Mammary epithelial cell (primary cell): ENCODE measurements at regions not wholly inside any gene's neighbourhood (a gene's known extent, or its start where the extent isn't known, plus 50 kb on each side); places are given as distances from the start of the nearest gene placed in this dataset.

Experiments used
- CTCF ChIP-seq, 2 donors: IDR thresholded peaks in 1 of 2; conservative IDR thresholded peaks in 1 of 2; 2 replicates each; pipeline ENCODE4 v1.5.1; 2011 to 2012; ENCODE audit warnings: inconsistent platforms in 2 of 2, low read length in 2 of 2, mild to moderate bottlenecking in 2 of 2, control low read depth in 1 of 2, low read depth in 1 of 2; ENCODE audit not compliant: insufficient read depth in 1 of 2; ENCODE audit errors: extremely low read depth in 1 of 2
- EZH2 ChIP-seq: IDR thresholded peaks from 2 replicates; pipeline ENCODE4 v1.6.1; 2012; ENCODE audit warnings: low read length, inconsistent platforms, borderline replicate concordance

- no peak for TF ChIP-seq EZH2
- TF ChIP-seq CTCF (conservative IDR thresholded peaks at IDR 0.05 in 1 of 2, IDR thresholded peaks at IDR 0.05 in 1 of 2; ENCODE audit: extremely low read depth in 1 of 2, insufficient read depth in 1 of 2, low read depth in 1 of 2, low read length in 2 of 2) = no peak
Measured at GRCh38 chr4:23660865-23661264, 229.0 kb downstream of the PPARGC1A start.
